ENCODE measurements at regions not wholly inside any gene's neighbourhood (a gene's known extent, or its start where the extent isn't known, plus 50 kb on each side); places are given as distances from the start of the nearest gene placed in this dataset.

- peak; percentile 93 for DNase-seq
Observed at GRCh38 chr10:16367621-16368292, 69.1 kb upstream of the PTER start.

GRCh38 chr10:16381083-16381482 lies 55.7 kb upstream of the PTER start:
- no peak for DNase-seq

GRCh38 chr10:16384021-16384420 lies 52.8 kb upstream of the PTER start:
- DNase-seq, result no peak

GRCh38 chr10:16386855-16387254 lies 50.0 kb upstream of the PTER start:
- DNase-seq, result peak; percentile 72

All from NCI-H748 treated with DMSO at 0.1 percent for 48 hours (cell line).